ENCODE measurements at regions not wholly inside any gene's neighbourhood (a gene's known extent, or its start where the extent isn't known, plus 50 kb on each side); places are given as distances from the start of the nearest gene placed in this dataset.

- ChIA-PET CTCF (no interaction called here), POLR2A (no interaction called here)
- Histone ChIP-seq H3K9me3 (ENCODE audit: control extremely low read depth in 1 of 3, control insufficient read depth in 2 of 3, insufficient read depth in 1 of 3, low read length in 2 of 3) (peaks cover 0 to 8% (median 0%) of the 10 kb centered on the region in 3 donors), H4K20me1 (ENCODE audit: control insufficient read depth, insufficient read depth, low read length, poor library complexity, severe bottlenecking) (no peaks in the 10 kb centered on the region), H3K27ac (ENCODE audit: low read length in 2 of 2) (no peak overlapping the region), H3K4me2 (replicated peaks; ENCODE audit: low read depth, low read length, poor library complexity, severe bottlenecking) (no peak overlapping the region), H3K9ac (ENCODE audit: low read length) (no peak overlapping the region), H2AFZ (ENCODE audit: insufficient read depth, low read depth, low read length, poor library complexity, severe bottlenecking) (no peak overlapping the region), H3K27me3 (replicated peaks in 1 of 4; ENCODE audit: control extremely low read depth in 1 of 4, control insufficient read depth in 3 of 4, insufficient read depth in 4 of 4, low read length in 3 of 4) (no peaks in the 10 kb centered on the region), H3K36me3 (replicated peaks in 1 of 2; ENCODE audit: control extremely low read depth in 1 of 2, control insufficient read depth in 1 of 2, extremely low read depth in 1 of 2, insufficient read depth in 2 of 2, low read length in 1 of 2) (no peaks in the 10 kb centered on the region), H3K4me3 (ENCODE audit: control extremely low read depth in 1 of 5, extremely low read depth in 1 of 5, insufficient read depth in 1 of 5, low read depth in 2 of 5, low read length in 4 of 5) (no peak overlapping the region), H3K4me1 (ENCODE audit: control insufficient read depth in 2 of 2, insufficient read depth in 2 of 2, low read length in 2 of 2) (no peaks in the 10 kb centered on the region), H3K79me2 (ENCODE audit: control insufficient read depth, insufficient read depth, low read length) (no peaks in the 10 kb centered on the region)
- Mint-ChIP-seq H3K27ac (no peak overlapping the region), H3K27me3 (no peaks in the 10 kb centered on the region), H3K4me1 (no peaks in the 10 kb centered on the region), H3K4me3 (no peak overlapping the region), H3K9me3 (ENCODE audit: insufficient read depth) (no peaks in the 10 kb centered on the region)
- ATAC-seq (ENCODE audit: low read depth) (no peak), DNase-seq (no peak)
- TF ChIP-seq EZH2 (IDR thresholded peaks at IDR 0.05; ENCODE audit: borderline replicate concordance, insufficient read depth, low read depth, low read length, poor library complexity, severe bottlenecking) (no peak), CTCF (IDR thresholded peaks at IDR 0.05) (no peak)
- intact Hi-C loops (cut with micrococcal nuclease), result no loop called here
- 100% methylated on average over 1 of the region's 2 CpGs for WGBS (ENCODE audit: insufficient coverage)
Observed at GRCh38 chr3:76212679-76213078, 427.3 kb upstream of the ZNF717 start.

- Mint-ChIP-seq H3K27me3 (no peaks in the 10 kb centered on the region), H3K4me3 (no peak overlapping the region), H3K9me3 (ENCODE audit: insufficient read depth) (peaks cover 2% of the 10 kb centered on the region), H3K27ac (no peak overlapping the region), H3K4me1 (no peaks in the 10 kb centered on the region)
- Histone ChIP-seq H4K20me1 (ENCODE audit: control insufficient read depth, insufficient read depth, low read length, poor library complexity, severe bottlenecking) (no peaks in the 10 kb centered on the region), H2AFZ (ENCODE audit: insufficient read depth, low read depth, low read length, poor library complexity, severe bottlenecking) (no peak overlapping the region), H3K9me3 (ENCODE audit: control extremely low read depth in 1 of 3, control insufficient read depth in 2 of 3, insufficient read depth in 1 of 3, low read length in 2 of 3) (peaks cover 0 to 4% (median 1%) of the 10 kb centered on the region in 3 donors), H3K4me1 (ENCODE audit: control insufficient read depth in 2 of 2, insufficient read depth in 2 of 2, low read length in 2 of 2) (no peaks in the 10 kb centered on the region), H3K79me2 (ENCODE audit: control insufficient read depth, insufficient read depth, low read length) (no peaks in the 10 kb centered on the region), H3K9ac (ENCODE audit: low read length) (no peak overlapping the region), H3K27me3 (replicated peaks in 1 of 4; ENCODE audit: control extremely low read depth in 1 of 4, control insufficient read depth in 3 of 4, insufficient read depth in 4 of 4, low read length in 3 of 4) (no peaks in the 10 kb centered on the region), H3K36me3 (replicated peaks in 1 of 2; ENCODE audit: control extremely low read depth in 1 of 2, control insufficient read depth in 1 of 2, extremely low read depth in 1 of 2, insufficient read depth in 2 of 2, low read length in 1 of 2) (no peaks in the 10 kb centered on the region), H3K27ac (ENCODE audit: low read length in 2 of 2) (no peak overlapping the region), H3K4me2 (replicated peaks; ENCODE audit: low read depth, low read length, poor library complexity, severe bottlenecking) (no peak overlapping the region), H3K4me3 (ENCODE audit: control extremely low read depth in 1 of 5, extremely low read depth in 1 of 5, insufficient read depth in 1 of 5, low read depth in 2 of 5, low read length in 4 of 5) (no peak overlapping the region)
- POLR2A ChIA-PET, result no interaction called here
- ATAC-seq (ENCODE audit: low read depth) (no peak), DNase-seq (no peak)
- 60% methylated on average over 1 of the region's 2 CpGs for WGBS (ENCODE audit: insufficient coverage)
- TF ChIP-seq EZH2 (IDR thresholded peaks at IDR 0.05; ENCODE audit: borderline replicate concordance, insufficient read depth, low read depth, low read length, poor library complexity, severe bottlenecking), result no peak
- no peak for TF ChIP-seq CTCF (IDR thresholded peaks at IDR 0.05)
- CTCF ChIA-PET, result no interaction called here
- intact Hi-C loops (cut with micrococcal nuclease), result no loop called here
Observed at GRCh38 chr3:76222201-76222600, 436.9 kb upstream of the ZNF717 start.
